Vagina (tissue), 2 donors: ENCODE measurements at regions not wholly inside any gene's neighbourhood (a gene's known extent, or its start where the extent isn't known, plus 50 kb on each side); places are given as distances from the start of the nearest gene placed in this dataset.

ENCODE experiments used
- POLR2A ChIP-seq, 2 donors: fragments of 450-650 bp; IDR thresholded peaks; one replicate each; pipeline ENCODE4 v1.6.1; 2017; ENCODE audit warnings: antibody characterized with exemption in 2 of 2, mild to moderate bottlenecking in 2 of 2, moderate library complexity in 2 of 2
- POLR2AphosphoS5 ChIP-seq, 2 donors: sonication (generic); formaldehyde crosslinking; IDR thresholded peaks; one replicate each; pipeline ENCODE4 v1.9.0; 2017; ENCODE audit warnings: antibody characterized with exemption in 2 of 2, mild to moderate bottlenecking in 2 of 2, low read depth in 1 of 2; ENCODE audit not compliant: insufficient read depth in 1 of 2
- TF ChIP-seq, protein P1 (sequence below), 3 experiments: fragments of 450-650 bp in 2 of 3; fragments of 200-600 bp in 1 of 3; sonication (generic) in 1 of 3; IDR thresholded peaks; one replicate each; pipeline ENCODE4 v1.5.1; 2017 to 2019; ENCODE audit warnings: antibody characterized with exemption in 3 of 3, mild to moderate bottlenecking in 2 of 3, moderate library complexity in 2 of 3

DNA sequence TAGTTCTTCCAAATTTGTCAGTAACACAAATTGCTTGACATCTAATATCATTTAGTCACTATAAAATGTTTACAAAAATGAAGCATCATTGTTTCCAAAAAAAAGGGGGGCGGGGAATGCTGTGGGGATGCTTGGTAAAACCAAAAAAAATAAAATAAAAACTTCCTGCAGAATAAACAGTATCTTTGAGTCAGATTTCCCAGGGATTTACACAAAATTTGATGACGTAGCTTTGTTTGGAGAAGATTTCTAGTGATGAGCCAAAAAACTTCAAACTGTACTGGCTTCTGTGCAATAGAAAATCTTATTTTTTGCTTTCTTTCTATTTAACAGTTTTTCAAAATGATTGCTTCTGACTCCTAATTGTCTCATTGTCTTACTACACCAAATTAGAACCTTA lies 80.0 kb downstream of the MZT1 start:
- TF ChIP-seq, protein P1, sequence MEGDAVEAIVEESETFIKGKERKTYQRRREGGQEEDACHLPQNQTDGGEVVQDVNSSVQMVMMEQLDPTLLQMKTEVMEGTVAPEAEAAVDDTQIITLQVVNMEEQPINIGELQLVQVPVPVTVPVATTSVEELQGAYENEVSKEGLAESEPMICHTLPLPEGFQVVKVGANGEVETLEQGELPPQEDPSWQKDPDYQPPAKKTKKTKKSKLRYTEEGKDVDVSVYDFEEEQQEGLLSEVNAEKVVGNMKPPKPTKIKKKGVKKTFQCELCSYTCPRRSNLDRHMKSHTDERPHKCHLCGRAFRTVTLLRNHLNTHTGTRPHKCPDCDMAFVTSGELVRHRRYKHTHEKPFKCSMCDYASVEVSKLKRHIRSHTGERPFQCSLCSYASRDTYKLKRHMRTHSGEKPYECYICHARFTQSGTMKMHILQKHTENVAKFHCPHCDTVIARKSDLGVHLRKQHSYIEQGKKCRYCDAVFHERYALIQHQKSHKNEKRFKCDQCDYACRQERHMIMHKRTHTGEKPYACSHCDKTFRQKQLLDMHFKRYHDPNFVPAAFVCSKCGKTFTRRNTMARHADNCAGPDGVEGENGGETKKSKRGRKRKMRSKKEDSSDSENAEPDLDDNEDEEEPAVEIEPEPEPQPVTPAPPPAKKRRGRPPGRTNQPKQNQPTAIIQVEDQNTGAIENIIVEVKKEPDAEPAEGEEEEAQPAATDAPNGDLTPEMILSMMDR (IDR thresholded peaks at IDR 0.05), result no peak
- TF ChIP-seq POLR2A (IDR thresholded peaks at IDR 0.05) (no peak), POLR2AphosphoS5 (IDR thresholded peaks at IDR 0.05; ENCODE audit: insufficient read depth in 1 of 2, low read depth in 1 of 2) (no peak)
